Neural progenitor cell (in vitro differentiated cells): ENCODE measurements at regions not wholly inside any gene's neighbourhood (a gene's known extent, or its start where the extent isn't known, plus 50 kb on each side); places are given as distances from the start of the nearest gene placed in this dataset.

Experiments used
- DNase-seq: peaks from one replicate; pipeline ENCODE4 v3.0.0-alpha.2; 2016; ENCODE audit warnings: low spot score
- H2AFZ ChIP-seq: fragments of 200-600 bp; sonication (generic); replicated peaks from 2 replicates; pipeline ENCODE4 v1.6.1; 2016; ENCODE audit warnings: antibody characterized with exemption
- H3F3A ChIP-seq: fragments of 200-600 bp; sonication (generic); 2 replicates; pipeline ENCODE4 v1.6.1; 2016; ENCODE audit warnings: antibody characterized with exemption, low read depth
- H3K27ac ChIP-seq: fragments of 200-600 bp; sonication (generic); 2 replicates; pipeline ENCODE4 v1.5.1; 2016; ENCODE audit warnings: mild to moderate bottlenecking
- H3K27me3 ChIP-seq: fragments of 200-600 bp; sonication (generic); 2 replicates; pipeline ENCODE4 v1.6.1; 2016; ENCODE audit warnings: mild to moderate bottlenecking, moderate library complexity
- H3K36me3 ChIP-seq: fragments of 200-600 bp; sonication (generic); 2 replicates; pipeline ENCODE4 v1.5.1; 2016
- H3K4me1 ChIP-seq: fragments of 200-600 bp; sonication (generic); 2 replicates; pipeline ENCODE4 v1.6.1; 2016; ENCODE audit warnings: mixed run types
- H3K4me2 ChIP-seq: fragments of 200-600 bp; sonication (generic); 2 replicates; pipeline ENCODE4 v1.6.1; 2016
- H3K4me3 ChIP-seq: fragments of 200-600 bp; sonication (generic); 2 replicates; pipeline ENCODE4 v1.5.1; 2016
- H3K79me2 ChIP-seq: fragments of 200-600 bp; sonication (generic); 2 replicates; pipeline ENCODE4 v1.6.1; 2016; ENCODE audit warnings: low read depth
- H3K9ac ChIP-seq: fragments of 200-600 bp; sonication (generic); 2 replicates; pipeline ENCODE4 v1.6.1; 2016
- H3K9me3 ChIP-seq: fragments of 200-600 bp; sonication (generic); 2 replicates; pipeline ENCODE4 v1.5.1; 2016; ENCODE audit warnings: low read depth
- H4K20me1 ChIP-seq: fragments of 200-600 bp; sonication (generic); 2 replicates; pipeline ENCODE4 v1.6.1; 2016; ENCODE audit warnings: low read depth
- H3K27ac Mint-ChIP-seq: 3 replicates; pipeline ENCODE4 v1.8.0; 2021; ENCODE audit warnings: mixed read lengths
- H3K27me3 Mint-ChIP-seq: 2 replicates; pipeline ENCODE4 v1.8.0; 2022; ENCODE audit warnings: low read depth, mild to moderate bottlenecking, inconsistent platforms, moderate library complexity, mixed read lengths; ENCODE audit not compliant: insufficient read depth
- H3K36me3 Mint-ChIP-seq: 3 replicates; pipeline ENCODE4 v1.8.0; 2021; ENCODE audit warnings: mixed read lengths
- H3K4me1 Mint-ChIP-seq: 3 replicates; pipeline ENCODE4 v1.8.0; 2021; ENCODE audit warnings: mixed read lengths
- H3K4me3 Mint-ChIP-seq: 3 replicates; pipeline ENCODE4 v1.8.0; 2021; ENCODE audit warnings: mild to moderate bottlenecking, moderate library complexity, mixed read lengths
- H3K9me3 Mint-ChIP-seq: 3 replicates; pipeline ENCODE4 v1.8.0; 2020; ENCODE audit warnings: mixed read lengths
- CTCF ChIP-seq: fragments of 200-600 bp; sonication (generic); IDR thresholded peaks from 2 replicates; pipeline ENCODE4 v1.5.1; 2017; ENCODE audit warnings: antibody characterized with exemption, mild to moderate bottlenecking
- EZH2 ChIP-seq: fragments of 200-600 bp; sonication (generic); IDR thresholded peaks from 2 replicates; pipeline ENCODE4 v1.6.1; 2017; ENCODE audit warnings: antibody characterized with exemption, mild to moderate bottlenecking, moderate library complexity
- EZH2phosphoT487 ChIP-seq: fragments of 200-600 bp; sonication (generic); IDR thresholded peaks from 2 replicates; pipeline ENCODE4 v1.6.1; 2017; ENCODE audit warnings: antibody characterized with exemption

- no peak for DNase-seq
- H3K9me3 Mint-ChIP-seq, result no peaks in the 10 kb centered on the region
- H3K79me2 ChIP-seq, result no peaks in the 10 kb centered on the region
Observed at GRCh38 chr13:73996569-73996968, 137.6 kb downstream of the KLF12 start.

GRCh38 chr13:73995736-73996135 is 138.5 kb downstream of the KLF12 start:
- Histone ChIP-seq H3K27ac (no peak overlapping the region), H3K27me3 (no peaks in the 10 kb centered on the region), H3K79me2 (no peaks in the 10 kb centered on the region), H3K4me1 (no peaks in the 10 kb centered on the region), H3K4me3 (no peak overlapping the region), H3K9ac (no peak overlapping the region), H3F3A (no peaks in the 10 kb centered on the region), H3K36me3 (no peaks in the 10 kb centered on the region), H3K4me2 (no peak overlapping the region), H4K20me1 (no peaks in the 10 kb centered on the region), H3K9me3 (no peaks in the 10 kb centered on the region), H2AFZ (no peak overlapping the region)
- TF ChIP-seq EZH2phosphoT487 (no peak), CTCF (no peak), EZH2 (no peak)
- peaks cover 29% of the 10 kb centered on the region for H3K4me1 Mint-ChIP-seq
- peaks cover 8% of the 10 kb centered on the region for H3K36me3 Mint-ChIP-seq
- H3K27me3 Mint-ChIP-seq, result no peaks in the 10 kb centered on the region
- no peak overlapping the region for H3K27ac Mint-ChIP-seq
- DNase-seq, result no peak
- H3K4me3 Mint-ChIP-seq, result no peak overlapping the region
- H3K9me3 Mint-ChIP-seq, result no peaks in the 10 kb centered on the region

More at GRCh38 chr13:73996569-73996968, 137.6 kb downstream of the KLF12 start:
- H3K27me3 Mint-ChIP-seq, result no peaks in the 10 kb centered on the region
- Histone ChIP-seq H3K27ac (no peak overlapping the region), H2AFZ (no peak overlapping the region), H3K4me3 (no peak overlapping the region), H3K4me1 (no peaks in the 10 kb centered on the region), H3K9ac (no peak overlapping the region), H4K20me1 (no peaks in the 10 kb centered on the region), H3K27me3 (no peaks in the 10 kb centered on the region), H3K36me3 (no peaks in the 10 kb centered on the region), H3K4me2 (no peak overlapping the region), H3F3A (no peaks in the 10 kb centered on the region), H3K9me3 (no peaks in the 10 kb centered on the region)
- peaks cover 8% of the 10 kb centered on the region for H3K36me3 Mint-ChIP-seq
- no peak overlapping the region for H3K27ac Mint-ChIP-seq
- peaks cover 21% of the 10 kb centered on the region for H3K4me1 Mint-ChIP-seq
- no peak overlapping the region for H3K4me3 Mint-ChIP-seq
- TF ChIP-seq EZH2 (no peak), EZH2phosphoT487 (no peak), CTCF (no peak)

- H3K27ac Mint-ChIP-seq, result no peak overlapping the region
- H3K9me3 Mint-ChIP-seq, result no peaks in the 10 kb centered on the region
Observed at GRCh38 chr13:73993661-73994060, 140.5 kb downstream of the KLF12 start.

More at GRCh38 chr13:73993661-73994060, 140.5 kb downstream of the KLF12 start:
- Histone ChIP-seq H3F3A (no peaks in the 10 kb centered on the region), H2AFZ (no peak overlapping the region), H3K27ac (peak overlapping the region; percentile 45), H3K36me3 (no peaks in the 10 kb centered on the region), H3K4me3 (no peak overlapping the region), H3K79me2 (no peaks in the 10 kb centered on the region), H3K4me2 (no peak overlapping the region), H3K9ac (no peak overlapping the region), H3K9me3 (no peaks in the 10 kb centered on the region), H3K4me1 (peaks cover 10% of the 10 kb centered on the region), H4K20me1 (no peaks in the 10 kb centered on the region), H3K27me3 (no peaks in the 10 kb centered on the region)
- Mint-ChIP-seq H3K4me3 (no peak overlapping the region), H3K4me1 (peaks cover 30% of the 10 kb centered on the region), H3K36me3 (peaks cover 8% of the 10 kb centered on the region), H3K27me3 (no peaks in the 10 kb centered on the region)
- TF ChIP-seq EZH2phosphoT487 (no peak), EZH2 (no peak), CTCF (no peak)
- peak; percentile 8 for DNase-seq
